ENCODE measurements at regions not wholly inside any gene's neighbourhood (a gene's known extent, or its start where the extent isn't known, plus 50 kb on each side); places are given as distances from the start of the nearest gene placed in this dataset.
A peak's percentile ranks its signal among the peaks of the same experiment; 100 is the strongest.

DNA sequence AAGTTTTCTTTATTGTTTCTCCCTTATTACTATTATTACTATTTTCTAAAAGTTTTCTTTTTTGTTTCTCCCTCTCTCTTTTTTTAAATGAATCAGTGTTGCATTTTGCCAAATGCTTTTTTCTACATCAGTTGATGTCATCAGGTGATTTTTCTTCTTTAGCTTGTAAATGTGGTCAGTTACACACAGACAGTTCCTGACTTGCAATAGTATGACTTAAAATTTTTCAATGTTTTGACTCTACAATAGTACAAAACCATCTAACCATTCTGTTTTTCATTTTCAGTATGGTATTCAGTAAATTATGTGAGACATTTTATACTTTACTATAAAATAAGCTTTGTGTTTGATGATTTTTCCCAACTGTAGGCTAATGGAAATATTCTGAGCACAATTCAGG, 443.0 kb downstream of the GADD45G start:
- H3K79me2 ChIP-seq (ENCODE audit: insufficient read depth, low read length): no peaks in the 10 kb centered on the region
- no peaks in the 10 kb centered on the region for H3K4me1 ChIP-seq (ENCODE audit: insufficient read depth, low read length)
- no peak for DNase-seq (ENCODE audit: insufficient read length, low spot score, missing footprints)
- H2AFZ ChIP-seq (ENCODE audit: low read length): no peak overlapping the region
- H3K27ac ChIP-seq (ENCODE audit: low read depth, low read length): no peak overlapping the region
- H3K36me3 ChIP-seq (ENCODE audit: insufficient read depth, low read length): no peaks in the 10 kb centered on the region
- no peak overlapping the region for H3K4me3 ChIP-seq (ENCODE audit: insufficient read depth, low read length)
- H3K9me3 ChIP-seq (ENCODE audit: low read depth, low read length): no peaks in the 10 kb centered on the region
- H3K27me3 ChIP-seq (ENCODE audit: insufficient read depth, low read length): no peaks in the 10 kb centered on the region
- no peak overlapping the region for H3K4me2 ChIP-seq (ENCODE audit: insufficient read depth, low read length)
- TF ChIP-seq, protein P1, sequence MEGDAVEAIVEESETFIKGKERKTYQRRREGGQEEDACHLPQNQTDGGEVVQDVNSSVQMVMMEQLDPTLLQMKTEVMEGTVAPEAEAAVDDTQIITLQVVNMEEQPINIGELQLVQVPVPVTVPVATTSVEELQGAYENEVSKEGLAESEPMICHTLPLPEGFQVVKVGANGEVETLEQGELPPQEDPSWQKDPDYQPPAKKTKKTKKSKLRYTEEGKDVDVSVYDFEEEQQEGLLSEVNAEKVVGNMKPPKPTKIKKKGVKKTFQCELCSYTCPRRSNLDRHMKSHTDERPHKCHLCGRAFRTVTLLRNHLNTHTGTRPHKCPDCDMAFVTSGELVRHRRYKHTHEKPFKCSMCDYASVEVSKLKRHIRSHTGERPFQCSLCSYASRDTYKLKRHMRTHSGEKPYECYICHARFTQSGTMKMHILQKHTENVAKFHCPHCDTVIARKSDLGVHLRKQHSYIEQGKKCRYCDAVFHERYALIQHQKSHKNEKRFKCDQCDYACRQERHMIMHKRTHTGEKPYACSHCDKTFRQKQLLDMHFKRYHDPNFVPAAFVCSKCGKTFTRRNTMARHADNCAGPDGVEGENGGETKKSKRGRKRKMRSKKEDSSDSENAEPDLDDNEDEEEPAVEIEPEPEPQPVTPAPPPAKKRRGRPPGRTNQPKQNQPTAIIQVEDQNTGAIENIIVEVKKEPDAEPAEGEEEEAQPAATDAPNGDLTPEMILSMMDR (IDR thresholded peaks at IDR 0.05; ENCODE audit: extremely low read depth, low read depth, low read length): no peak
- no peaks in the 10 kb centered on the region for H4K20me1 ChIP-seq (ENCODE audit: insufficient read depth, low read length)

DNA sequence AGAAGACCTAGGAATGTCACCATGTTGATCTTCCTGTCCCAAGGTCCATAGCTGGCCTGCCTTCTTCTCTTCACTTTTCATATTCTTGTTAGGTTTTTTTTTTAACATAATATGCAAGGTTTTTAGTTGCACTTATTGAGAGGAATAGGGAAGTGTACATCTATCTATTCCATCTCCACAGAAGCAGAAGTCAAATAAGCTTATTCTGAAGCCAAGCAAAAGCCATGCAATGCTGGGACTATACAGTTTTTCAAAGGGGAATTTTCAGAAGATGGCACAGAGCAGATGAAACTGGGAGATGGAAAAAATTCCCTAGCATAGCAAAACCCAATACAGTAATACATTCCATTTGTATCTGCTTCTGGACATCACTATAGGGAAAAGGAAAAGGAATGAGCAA, 447.6 kb downstream of the GADD45G start:
- Histone ChIP-seq H3K79me2 (ENCODE audit: insufficient read depth, low read length) (no peaks in the 10 kb centered on the region), H3K27ac (ENCODE audit: low read depth, low read length) (no peak overlapping the region), H3K27me3 (ENCODE audit: insufficient read depth, low read length) (no peaks in the 10 kb centered on the region), H2AFZ (ENCODE audit: low read length) (no peak overlapping the region), H3K4me2 (ENCODE audit: insufficient read depth, low read length) (no peak overlapping the region), H4K20me1 (ENCODE audit: insufficient read depth, low read length) (no peaks in the 10 kb centered on the region), H3K4me3 (ENCODE audit: insufficient read depth, low read length) (no peak overlapping the region), H3K36me3 (ENCODE audit: insufficient read depth, low read length) (no peaks in the 10 kb centered on the region), H3K4me1 (ENCODE audit: insufficient read depth, low read length) (no peaks in the 10 kb centered on the region), H3K9me3 (ENCODE audit: low read depth, low read length) (no peaks in the 10 kb centered on the region)
- DNase-seq (ENCODE audit: insufficient read length, low spot score, missing footprints): no peak
- TF ChIP-seq, protein P1 (IDR thresholded peaks at IDR 0.05; ENCODE audit: extremely low read depth, low read depth, low read length): no peak

DNA sequence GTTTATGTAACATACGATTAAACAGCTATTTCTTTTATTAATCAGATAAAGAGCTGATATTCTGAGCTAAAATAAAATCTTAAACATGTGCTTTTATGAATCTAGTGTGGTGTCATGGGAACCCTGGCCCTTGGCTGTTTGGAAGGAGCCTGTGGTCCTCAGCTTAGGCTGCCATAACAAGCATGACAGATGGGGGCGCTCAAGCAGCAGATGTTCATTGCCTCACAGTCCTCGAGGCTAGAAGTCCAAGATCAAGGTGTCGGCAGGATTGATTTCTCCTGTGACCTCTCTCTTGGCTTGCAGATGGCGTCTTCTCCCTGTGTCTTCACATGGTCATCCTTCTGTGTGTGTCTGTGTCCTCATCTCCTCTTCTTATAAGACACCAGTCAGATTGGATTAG, 448.2 kb downstream of the GADD45G start:
- no peaks in the 10 kb centered on the region for H3K4me1 ChIP-seq (ENCODE audit: insufficient read depth, low read length)
- H3K4me2 ChIP-seq (ENCODE audit: insufficient read depth, low read length): no peak overlapping the region
- H3K4me3 ChIP-seq (ENCODE audit: insufficient read depth, low read length): no peak overlapping the region
- no peaks in the 10 kb centered on the region for H3K27me3 ChIP-seq (ENCODE audit: insufficient read depth, low read length)
- no peaks in the 10 kb centered on the region for H3K79me2 ChIP-seq (ENCODE audit: insufficient read depth, low read length)
- H3K36me3 ChIP-seq (ENCODE audit: insufficient read depth, low read length): no peaks in the 10 kb centered on the region
- TF ChIP-seq, protein P1 (IDR thresholded peaks at IDR 0.05; ENCODE audit: extremely low read depth, low read depth, low read length): peak; percentile 9
- no peak for DNase-seq (ENCODE audit: insufficient read length, low spot score, missing footprints)
- no peaks in the 10 kb centered on the region for H4K20me1 ChIP-seq (ENCODE audit: insufficient read depth, low read length)
- H2AFZ ChIP-seq (ENCODE audit: low read length): no peak overlapping the region
- H3K9me3 ChIP-seq (ENCODE audit: low read depth, low read length): no peaks in the 10 kb centered on the region
- no peak overlapping the region for H3K27ac ChIP-seq (ENCODE audit: low read depth, low read length)

DNA sequence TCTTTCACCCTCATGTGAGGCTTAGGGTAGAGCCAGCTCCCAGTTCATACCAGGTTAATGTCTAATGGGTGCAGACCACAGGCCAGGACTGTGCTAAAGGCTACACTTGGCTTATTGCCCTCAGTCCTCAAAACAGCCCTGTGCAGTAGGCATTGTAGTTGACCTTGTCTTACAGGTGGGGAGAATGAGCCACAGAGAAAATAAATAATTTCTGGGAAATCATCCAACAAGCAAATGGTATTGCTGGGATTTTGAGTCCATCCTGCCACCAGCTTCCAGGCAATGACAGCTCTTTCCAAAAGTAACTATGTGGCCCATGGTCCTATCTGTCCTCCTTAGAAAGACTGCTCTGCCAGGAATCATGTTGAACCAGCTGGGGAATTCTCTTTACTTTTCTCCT, 450.0 kb downstream of the GADD45G start:
- H3K4me2 ChIP-seq (ENCODE audit: insufficient read depth, low read length): no peak overlapping the region
- no peak overlapping the region for H3K27ac ChIP-seq (ENCODE audit: low read depth, low read length)
- H4K20me1 ChIP-seq (ENCODE audit: insufficient read depth, low read length): no peaks in the 10 kb centered on the region
- TF ChIP-seq, protein P1 (IDR thresholded peaks at IDR 0.05; ENCODE audit: extremely low read depth, low read depth, low read length): no peak
- no peaks in the 10 kb centered on the region for H3K9me3 ChIP-seq (ENCODE audit: low read depth, low read length)
- H3K36me3 ChIP-seq (ENCODE audit: insufficient read depth, low read length): no peaks in the 10 kb centered on the region
- DNase-seq (ENCODE audit: insufficient read length, low spot score, missing footprints): no peak
- no peaks in the 10 kb centered on the region for H3K27me3 ChIP-seq (ENCODE audit: insufficient read depth, low read length)
- H3K79me2 ChIP-seq (ENCODE audit: insufficient read depth, low read length): no peaks in the 10 kb centered on the region
- no peak overlapping the region for H3K4me3 ChIP-seq (ENCODE audit: insufficient read depth, low read length)
- H3K4me1 ChIP-seq (ENCODE audit: insufficient read depth, low read length): no peaks in the 10 kb centered on the region
- H2AFZ ChIP-seq (ENCODE audit: low read length): no peak overlapping the region
